HG02642 (cell line): ENCODE measurements at regions not wholly inside any gene's neighbourhood (a gene's known extent, or its start where the extent isn't known, plus 50 kb on each side); places are given as distances from the start of the nearest gene placed in this dataset.

Experiments used
- ATAC-seq: cut with Tn5 transposase; IDR thresholded peaks from one replicate; pipeline ENCODE4 v1.9.1; 2021; ENCODE audit warnings: mild to moderate bottlenecking; ENCODE audit not compliant: unreplicated experiment, poor library complexity

- no peak for ATAC-seq
These were observed 650.1 kb downstream of the FGF9 start for GRCh38 chr13:22320991-22321390.

- no peak for ATAC-seq
These were observed 654.9 kb downstream of the FGF9 start for GRCh38 chr13:22325761-22326160.

- no peak for ATAC-seq
These were observed 661.5 kb downstream of the FGF9 start for GRCh38 chr13:22332416-22332815.

GRCh38 chr13:22336460-22336859 is 665.6 kb downstream of the FGF9 start:
- ATAC-seq, result peak; percentile 56

GRCh38 chr13:22357132-22357531 is 686.3 kb downstream of the FGF9 start:
- ATAC-seq, result no peak

GRCh38 chr13:22369090-22369489 is 698.2 kb downstream of the FGF9 start:
- no peak for ATAC-seq

GRCh38 chr13:22369840-22370239 is 699.0 kb downstream of the FGF9 start:
- no peak for ATAC-seq

GRCh38 chr13:22372261-22372660 is 701.4 kb downstream of the FGF9 start:
- no peak for ATAC-seq

- no peak for ATAC-seq
These were observed 704.3 kb downstream of the FGF9 start for GRCh38 chr13:22375151-22375550.

GRCh38 chr13:22387899-22388298 is 717.0 kb downstream of the FGF9 start:
- ATAC-seq, result no peak

- no peak for ATAC-seq
These were observed 729.0 kb downstream of the FGF9 start for GRCh38 chr13:22399801-22400420.

- no peak for ATAC-seq
These were observed 731.8 kb downstream of the FGF9 start for GRCh38 chr13:22402682-22403081.

GRCh38 chr13:22403144-22403543 is 732.3 kb downstream of the FGF9 start:
- no peak for ATAC-seq

GRCh38 chr13:22405891-22406290 is 735.0 kb downstream of the FGF9 start:
- ATAC-seq, result no peak

- no peak for ATAC-seq
These were observed 741.6 kb downstream of the FGF9 start for GRCh38 chr13:22412452-22412851.

GRCh38 chr13:22422023-22422422 is 751.1 kb downstream of the FGF9 start:
- ATAC-seq, result no peak

GRCh38 chr13:22422712-22423111 is 751.8 kb downstream of the FGF9 start:
- no peak for ATAC-seq

GRCh38 chr13:22423261-22423660 is 752.4 kb downstream of the FGF9 start:
- ATAC-seq, result no peak

GRCh38 chr13:22425087-22425486 is 754.2 kb downstream of the FGF9 start:
- ATAC-seq, result no peak

GRCh38 chr13:22427066-22427465 is 753.7 kb upstream of the SGCG start:
- ATAC-seq, result no peak

- ATAC-seq, result no peak
These were observed 753.0 kb upstream of the SGCG start for GRCh38 chr13:22427783-22428182.

- no peak for ATAC-seq
These were observed 752.5 kb upstream of the SGCG start for GRCh38 chr13:22428188-22428828.
